Activated T-helper 9 cell treated with anti-CD3 and anti-CD28 coated beads, Interleukin-2, amount 50 U/mL, for 16 hours (primary cell): ENCODE measurements at regions not wholly inside any gene's neighbourhood (a gene's known extent, or its start where the extent isn't known, plus 50 kb on each side); places are given as distances from the start of the nearest gene placed in this dataset.

ENCODE experiments used
- DNase-seq: peaks from one replicate; pipeline ENCODE4 v3.0.0-alpha.2; 2020; ENCODE audit warnings: low read depth

DNA sequence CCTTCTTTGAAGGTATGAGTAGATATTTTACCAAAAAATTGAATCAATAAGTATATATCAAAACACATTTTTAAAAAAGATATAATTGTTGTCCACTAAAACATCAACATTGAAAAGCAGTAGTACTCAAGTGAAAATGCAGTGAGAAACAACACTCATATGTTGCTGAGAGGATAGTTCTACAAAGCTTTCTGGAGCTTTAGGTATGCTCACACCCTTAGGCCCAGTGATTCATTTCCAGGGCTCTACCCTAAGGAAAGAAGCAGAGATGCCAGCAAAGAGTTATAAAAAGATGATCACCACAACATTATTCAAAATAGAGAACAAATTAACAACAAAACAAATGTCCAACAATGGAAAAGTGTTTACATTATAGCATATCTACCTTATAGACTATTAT, 197.3 kb upstream of the CCDC150 start:
- no peak for DNase-seq

DNA sequence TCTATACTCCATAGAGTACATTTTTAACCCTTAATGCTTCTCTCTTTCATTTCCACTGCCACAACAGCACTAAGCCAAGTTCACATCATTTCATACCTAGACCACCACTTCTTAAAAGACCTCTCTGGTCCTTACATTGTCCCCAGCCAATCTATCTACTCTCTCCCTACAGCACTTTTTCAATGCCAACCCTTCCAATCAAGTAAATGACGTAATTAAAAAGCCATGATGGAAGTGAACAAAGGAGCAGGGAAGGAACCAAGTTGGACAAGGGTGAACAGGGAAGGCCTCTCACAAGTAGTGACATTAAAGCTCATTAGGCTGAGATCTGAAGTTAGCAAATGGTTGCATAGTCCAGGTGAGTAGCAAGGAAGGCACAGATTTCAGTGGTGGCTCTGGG, 195.1 kb upstream of the CCDC150 start:
- DNase-seq: no peak

DNA sequence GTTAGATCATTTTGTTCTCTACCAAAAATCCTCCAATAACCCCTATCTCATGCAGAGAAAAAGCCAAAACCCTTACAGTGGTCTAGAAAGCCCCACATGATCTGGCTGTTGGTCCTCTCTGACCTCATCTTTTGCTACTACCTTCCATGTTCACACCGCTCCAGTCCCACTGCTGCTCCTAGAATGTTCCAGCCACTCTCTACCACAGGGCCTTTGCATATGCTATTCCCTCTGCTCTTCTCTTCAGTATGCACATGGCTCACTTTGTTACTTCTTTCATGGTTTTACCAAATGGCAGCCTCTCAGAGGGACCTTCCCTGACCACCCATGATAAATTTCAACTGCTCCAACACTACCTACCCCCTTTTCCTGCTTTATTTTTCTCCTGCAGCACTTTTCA, 193.5 kb upstream of the CCDC150 start:
- DNase-seq: no peak

DNA sequence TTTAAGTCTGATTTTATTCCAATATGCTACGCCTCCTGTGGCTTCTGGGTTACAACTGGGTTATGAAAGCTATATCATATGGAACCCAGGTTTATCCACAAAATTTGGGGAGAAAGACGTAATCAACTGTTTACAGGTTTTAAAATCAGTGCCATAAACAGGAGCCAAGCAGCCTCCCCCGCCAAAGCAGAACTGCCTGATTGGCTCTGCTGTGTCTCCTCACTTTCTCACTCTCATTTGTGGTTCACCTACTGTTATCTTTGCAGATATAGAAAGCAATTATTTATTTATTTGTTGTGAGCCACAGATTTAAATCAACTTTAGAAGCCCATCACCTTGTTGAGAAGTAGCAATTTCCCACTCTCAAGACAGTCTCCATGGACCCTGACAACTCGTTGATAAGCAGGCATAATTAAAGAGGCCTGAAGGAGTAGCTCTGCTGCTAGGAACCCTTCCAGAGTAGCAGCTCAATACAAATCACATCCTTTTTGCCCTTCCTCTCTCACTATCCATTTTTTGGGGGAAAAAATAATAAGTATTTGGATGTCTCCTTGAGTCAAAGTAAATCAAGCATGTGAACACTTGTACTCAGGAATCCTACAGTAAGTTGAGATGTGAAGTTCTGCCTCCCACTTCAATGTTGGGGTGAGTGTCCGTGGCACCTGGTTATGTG, 191.0 kb upstream of the CCDC150 start:
- no peak for DNase-seq

DNA sequence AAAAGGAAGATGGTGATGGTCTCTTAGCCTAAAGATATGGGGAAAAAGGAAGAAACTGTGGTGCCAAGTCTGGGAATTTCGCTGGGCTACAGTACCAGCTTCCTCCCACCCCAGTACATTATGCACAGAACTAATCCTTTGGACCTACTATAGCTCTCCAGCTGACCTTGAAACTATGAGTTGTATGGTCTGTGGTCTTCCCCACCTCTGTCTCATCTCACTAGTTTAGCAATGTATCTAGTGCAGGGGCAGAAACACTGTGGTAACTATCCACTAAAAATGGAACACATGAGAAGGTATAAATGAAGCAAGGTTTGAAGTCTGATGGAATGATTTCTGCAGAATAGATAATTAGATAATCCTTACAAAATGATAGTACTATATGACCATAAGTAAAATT, 190.4 kb upstream of the CCDC150 start:
- DNase-seq: no peak

DNA sequence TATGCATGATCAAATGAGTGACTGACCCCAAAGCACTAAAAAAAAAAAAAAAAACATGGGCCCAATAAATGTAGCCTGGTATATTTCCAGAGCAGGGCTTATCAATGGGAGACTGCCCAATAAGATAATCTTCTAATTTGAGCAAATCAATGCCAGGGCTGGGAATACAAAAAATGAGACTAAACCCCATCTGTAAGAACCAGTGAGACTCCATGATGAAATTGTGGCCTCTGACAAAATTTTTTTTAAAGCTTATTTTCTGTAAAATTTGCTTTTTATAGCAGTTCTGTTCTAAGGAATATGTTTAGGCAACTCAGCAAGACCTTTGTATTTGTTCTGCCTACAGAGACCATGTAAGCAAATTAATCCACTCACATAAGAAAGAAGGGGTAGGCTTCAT, 186.8 kb upstream of the CCDC150 start:
- DNase-seq: no peak

DNA sequence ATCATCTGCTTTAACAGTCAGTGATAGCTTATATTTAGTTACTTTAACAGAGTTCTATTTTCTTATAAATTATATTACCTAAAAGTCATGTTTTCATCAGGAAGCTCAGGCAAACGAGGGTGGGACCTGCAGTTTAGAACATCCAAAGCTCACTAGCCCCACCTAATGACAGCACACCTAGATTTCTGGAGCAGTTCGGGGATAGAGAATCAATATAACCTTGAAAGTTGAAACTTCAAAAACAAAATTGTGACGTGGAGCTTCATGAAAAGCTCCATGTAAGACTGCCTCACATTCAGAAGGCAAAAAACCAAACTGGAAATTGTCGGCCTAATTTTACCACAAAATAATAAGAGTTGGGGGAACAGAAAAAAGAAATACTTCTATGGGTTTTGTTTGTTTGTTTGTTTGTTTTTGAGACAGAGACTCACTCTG, 185.9 kb upstream of the CCDC150 start:
- DNase-seq: no peak

DNA sequence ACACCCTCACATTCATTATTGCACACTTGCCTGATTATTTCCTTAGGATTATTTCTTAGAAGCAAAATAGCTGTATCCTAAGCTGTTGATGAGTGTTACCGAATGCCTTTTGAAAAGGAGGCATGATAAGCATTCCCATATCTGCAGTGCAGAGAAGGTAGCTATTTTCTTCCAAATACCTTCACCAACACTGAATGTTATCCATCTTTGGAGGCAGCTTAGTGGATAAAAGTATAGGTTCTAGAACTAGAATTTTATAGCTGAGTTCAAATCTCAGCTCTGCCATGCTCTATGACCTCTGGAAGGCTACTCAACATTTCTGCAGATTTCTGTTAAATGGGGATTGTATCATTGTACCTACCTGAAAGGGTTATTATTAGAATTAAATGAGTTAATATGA, 185.0 kb upstream of the CCDC150 start:
- no peak for DNase-seq

DNA sequence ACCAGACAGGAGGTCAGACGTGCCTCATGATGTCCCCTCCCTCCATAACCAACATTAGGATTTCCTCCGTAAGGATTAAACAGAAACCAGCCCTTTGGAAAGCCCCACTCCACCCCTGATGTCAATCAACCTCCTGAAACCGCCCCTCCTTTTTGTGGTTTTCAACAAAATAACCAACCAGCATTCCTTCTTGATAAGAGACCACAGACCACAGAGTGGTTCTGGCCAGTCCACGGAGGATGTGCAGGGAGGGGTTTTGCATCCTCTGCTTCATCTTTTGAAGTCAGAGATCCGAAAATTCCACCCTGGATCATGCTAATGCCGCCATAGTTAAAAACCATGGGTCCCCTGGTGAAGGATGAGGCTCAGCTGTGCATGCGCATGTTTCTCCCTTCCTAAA, 180.0 kb upstream of the CCDC150 start:
- no peak for DNase-seq

DNA sequence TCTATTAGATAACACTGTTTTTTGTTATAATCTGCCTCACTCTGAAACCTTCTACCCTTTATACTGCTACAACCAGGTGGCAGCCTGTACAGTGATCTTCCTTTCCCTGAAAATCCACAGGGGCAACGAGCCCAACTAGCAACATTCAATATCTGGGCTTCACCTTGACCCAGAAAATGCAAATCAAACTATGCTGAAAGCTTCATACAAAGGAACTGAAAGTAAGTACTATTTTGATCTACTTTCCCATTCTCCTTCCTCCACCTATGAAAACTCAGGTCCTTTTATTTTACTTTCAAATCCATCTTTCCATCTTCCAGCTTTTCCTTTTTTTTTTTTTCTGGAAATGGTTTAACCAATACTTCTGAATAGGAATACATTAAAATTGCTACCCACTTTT, 175.8 kb upstream of the CCDC150 start:
- no peak for DNase-seq

DNA sequence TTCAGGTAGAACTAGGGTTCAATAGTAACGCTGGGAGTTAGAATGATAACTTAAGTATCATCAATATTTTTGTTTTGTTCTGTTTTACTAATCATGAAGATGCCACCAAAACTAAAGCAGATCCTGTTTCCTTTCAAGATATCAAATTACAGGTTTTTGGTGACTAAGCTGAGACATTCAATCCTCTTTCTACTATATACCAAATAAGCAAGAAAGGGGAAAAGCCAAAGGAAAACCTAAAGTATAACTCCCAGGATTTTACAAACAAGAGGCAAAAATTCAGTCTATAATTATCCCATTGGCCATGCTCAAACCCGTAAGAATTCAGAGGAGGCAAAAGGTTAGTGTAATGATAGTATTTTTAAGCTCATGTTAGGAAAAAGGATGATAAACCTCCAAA, 175.2 kb upstream of the CCDC150 start:
- DNase-seq: no peak

DNA sequence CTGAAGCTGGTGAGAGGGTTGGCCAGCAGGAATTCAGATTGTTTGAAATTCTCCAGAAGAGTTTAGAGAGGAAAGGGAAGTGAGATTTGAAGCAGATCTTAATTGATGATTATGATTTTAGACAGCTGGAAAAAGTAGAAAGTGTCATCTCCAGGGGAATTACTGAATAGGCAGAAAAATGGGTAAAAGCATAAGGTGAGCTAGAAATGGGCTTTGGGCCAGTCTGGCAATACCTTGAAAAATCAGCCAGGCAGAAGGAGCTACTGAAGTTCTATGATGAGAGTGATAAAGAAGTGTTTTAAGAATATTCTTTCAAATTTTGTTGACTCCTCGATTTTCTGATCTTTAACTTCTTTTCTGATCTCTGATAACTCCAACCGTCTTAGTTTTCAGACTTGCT, 172.9 kb upstream of the CCDC150 start:
- DNase-seq: no peak

DNA sequence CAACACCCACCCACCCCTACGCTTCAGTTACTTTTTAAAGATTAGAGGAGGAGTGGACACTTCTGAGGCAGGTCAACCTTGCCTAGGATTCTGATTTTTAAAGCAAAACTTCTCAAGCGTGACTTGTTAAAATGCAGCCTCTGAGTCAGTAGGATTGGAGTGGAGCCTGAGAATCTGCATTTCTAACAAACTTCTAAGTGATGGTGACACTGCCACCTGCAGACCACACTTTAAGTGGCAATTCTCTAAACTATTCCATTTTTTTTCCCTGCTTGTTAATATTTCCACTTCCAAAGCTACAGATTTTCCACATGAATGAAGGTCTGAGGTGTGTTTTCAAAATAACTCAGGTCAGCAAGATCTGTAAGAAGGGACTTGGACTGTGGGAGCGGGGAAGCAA, 171.1 kb upstream of the CCDC150 start:
- no peak for DNase-seq

DNA sequence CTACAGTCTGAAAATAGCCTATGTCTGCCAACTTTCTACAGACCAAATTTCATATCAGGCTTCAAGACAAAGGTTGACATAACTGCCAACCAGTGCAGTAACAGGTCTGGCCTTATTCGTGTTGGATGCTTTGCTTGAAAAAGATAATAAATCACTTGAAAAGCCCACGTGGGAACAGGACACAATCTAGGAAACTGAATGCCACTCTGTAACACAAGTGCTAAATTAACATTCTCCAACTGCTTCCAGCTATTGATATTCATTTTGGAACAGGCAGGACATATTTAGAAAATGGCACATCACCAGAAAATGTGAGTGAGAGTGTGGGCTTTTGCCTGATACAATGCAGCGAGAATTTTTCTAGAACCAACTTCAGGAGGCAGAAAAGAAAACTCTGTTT, 165.9 kb upstream of the CCDC150 start:
- no peak for DNase-seq

DNA sequence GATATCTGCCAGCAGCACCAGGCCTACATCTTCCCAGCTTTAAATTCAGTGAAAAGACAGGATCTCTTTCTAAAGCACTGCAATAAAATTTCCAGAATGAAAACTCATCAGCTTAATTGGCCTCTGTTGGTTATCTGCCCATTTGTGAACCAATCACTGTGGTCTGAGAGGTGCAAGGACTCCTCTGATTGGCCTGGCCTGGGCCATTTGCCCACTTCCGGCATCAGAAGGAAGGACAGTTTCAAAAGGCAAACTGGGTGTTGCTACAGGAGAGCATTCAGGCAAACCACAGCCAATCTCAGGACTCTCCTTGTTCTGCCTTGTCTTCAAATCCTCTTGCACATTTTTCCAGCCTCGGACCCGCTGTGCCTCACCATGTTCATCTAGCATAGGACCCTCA, 163.9 kb upstream of the CCDC150 start:
- DNase-seq: no peak

DNA sequence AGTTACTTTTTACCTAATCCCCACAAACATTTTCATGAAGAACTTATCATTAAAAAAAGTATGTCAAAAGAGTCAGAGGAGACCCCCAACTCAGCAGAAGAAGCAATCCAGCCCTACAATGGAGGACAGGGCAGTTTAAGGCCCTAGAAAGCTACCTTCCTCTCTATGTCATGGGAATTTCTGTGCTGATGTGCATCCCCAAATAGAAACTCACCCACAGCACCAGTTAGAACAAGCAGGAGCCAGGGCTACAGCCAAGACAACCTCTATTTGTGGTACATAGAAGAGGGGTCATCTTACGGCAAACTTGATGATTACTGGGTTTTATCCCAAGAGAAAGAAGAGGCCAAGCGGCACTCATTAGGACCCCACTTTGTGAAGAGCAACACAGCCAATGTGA, 160.9 kb upstream of the CCDC150 start:
- DNase-seq: no peak

DNA sequence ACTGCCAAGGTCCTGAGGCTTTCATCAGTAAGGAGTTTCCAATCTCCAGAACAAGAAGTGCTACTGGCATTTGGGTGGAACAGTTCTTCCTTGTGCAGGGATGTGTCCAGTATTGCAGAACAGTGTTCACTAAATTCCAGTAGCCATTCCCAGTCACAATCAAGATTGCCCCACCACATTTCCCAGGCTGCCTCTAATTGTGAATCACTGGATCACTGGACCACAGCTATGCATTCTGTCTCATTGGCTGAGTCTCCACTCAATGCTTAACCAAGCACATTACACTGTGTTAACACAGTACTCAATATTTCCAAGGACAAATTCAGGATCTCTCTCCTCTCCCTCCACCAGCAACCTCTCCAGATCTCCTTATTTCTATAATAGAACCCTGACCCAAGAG, 160.2 kb upstream of the CCDC150 start:
- no peak for DNase-seq

DNA sequence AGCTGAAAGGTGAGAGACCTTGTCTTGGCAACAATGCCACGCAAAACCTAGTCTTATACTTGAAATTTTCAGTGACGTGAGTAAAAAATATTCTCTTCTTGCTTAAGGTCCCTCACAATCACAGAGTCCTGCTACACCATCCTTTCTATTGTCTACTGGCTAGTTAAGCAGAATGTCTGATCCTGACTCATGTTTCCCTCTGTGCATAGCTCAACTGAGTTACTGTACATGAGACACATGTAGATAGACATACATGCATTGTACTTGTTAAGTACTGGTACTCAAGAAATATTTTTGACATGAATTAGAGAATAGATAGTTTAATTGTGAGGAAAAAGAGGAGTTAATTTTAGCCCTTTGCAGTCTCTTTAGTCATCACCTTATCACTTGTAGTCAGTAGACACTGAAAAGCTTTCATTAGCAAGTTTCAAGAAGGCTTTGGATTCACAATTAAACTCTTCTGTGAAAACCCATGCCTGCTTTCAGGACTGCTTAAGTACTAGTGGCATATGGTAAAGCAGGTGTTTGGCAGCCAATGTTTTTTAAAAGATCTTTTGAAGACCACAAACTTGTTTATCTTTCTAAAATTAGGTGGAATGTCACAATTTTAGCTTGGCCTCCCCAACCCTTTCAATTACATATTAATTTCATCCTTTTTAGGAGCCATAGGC, 158.7 kb upstream of the CCDC150 start:
- DNase-seq: no peak

DNA sequence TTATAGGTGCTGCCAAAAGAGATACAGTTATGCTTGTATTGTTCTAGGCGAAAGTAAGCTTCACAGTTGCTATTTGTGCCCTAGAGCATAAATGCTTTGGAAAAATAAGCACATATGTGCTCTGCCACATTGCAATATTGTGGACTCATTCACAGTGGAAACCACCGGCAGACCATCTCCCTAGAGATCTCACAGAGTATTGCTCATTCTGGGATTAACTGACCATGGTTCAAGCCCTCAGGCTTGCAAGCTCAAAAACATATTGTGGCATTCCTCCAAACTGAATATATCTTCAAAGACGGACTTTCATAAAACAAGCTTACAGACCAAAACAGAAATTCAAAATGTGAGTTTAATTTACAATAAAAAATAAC, 158.2 kb upstream of the CCDC150 start:
- DNase-seq: no peak

DNA sequence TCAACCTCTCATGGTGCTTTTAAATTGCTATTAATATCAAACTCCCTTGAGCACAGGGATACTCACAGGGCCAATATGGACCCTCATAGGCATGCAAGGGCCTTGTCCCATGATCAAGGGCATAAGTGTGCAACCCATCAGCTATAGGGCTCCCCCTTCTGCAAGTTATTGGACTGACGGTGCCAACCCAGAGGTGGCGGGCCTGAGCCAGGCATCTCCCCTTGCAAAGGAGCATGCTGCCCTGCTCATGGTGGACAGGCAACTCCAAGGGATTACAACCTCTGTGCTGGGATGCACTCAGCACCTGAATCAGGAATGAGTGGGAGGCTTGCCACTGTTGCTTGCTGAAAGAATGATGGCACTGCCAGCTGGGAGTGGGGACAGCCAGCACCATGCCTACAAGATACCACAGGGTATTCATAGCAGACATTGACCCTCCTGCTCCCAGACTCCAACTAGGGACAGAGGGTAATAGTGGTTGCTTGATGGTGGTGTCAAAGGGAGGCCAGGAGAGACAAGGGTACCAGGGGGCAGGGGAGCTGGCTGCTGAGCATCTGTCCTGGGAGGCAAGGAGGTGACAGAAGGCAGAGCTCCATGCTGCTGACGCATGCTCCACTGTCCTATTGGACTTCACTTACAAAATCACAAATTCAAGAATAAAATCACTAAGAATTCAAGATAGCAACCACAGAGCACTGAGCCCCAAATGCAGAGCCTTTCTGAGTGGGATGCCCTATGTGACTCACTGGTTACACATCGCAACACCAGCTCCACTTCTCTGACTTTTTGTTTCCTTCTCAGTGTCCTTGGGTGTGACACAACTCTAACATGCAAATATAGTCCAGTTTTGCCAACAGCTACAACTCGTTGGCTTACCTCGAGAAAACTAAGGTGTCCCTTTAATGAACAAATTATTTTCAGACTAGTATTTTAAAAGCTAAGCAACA, 157.1 kb upstream of the CCDC150 start:
- DNase-seq: no peak

DNA sequence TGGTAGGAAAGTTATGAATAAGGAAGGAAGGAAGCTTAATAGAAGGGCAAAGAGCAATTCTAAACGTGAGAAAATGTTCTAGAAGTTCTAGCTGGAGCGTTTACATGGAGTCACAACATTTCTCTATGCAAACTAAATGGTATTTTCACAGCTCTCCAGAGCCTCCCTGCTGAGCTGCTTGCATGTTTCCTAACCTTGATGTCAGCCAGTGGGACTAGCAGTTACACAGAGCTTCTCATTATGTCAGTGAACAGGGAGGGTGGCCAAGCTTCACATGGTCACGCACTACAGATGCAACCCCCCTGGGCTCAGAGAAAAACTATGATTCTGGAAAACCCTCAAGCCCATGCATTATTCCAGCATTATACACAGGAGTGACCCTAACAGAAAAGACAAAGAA, 153.4 kb upstream of the CCDC150 start:
- no peak for DNase-seq

DNA sequence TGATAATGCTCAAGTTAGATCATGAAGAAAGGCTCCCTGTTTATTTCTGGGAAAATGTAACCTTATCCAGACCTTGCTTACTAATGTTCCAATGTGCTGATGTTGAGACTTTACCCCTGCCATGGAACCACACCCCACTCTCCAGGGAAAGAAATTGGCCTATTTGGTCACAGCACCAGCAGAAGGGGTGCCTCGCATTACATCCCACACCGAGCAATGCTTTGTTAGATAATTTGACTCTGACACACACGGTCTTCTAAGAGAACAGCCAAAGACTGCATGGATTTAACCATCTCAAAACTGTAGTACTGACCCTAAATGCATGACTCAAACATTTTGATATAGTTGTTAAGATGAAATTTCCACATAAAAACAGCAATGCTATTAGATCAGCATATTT, 152.1 kb upstream of the CCDC150 start:
- DNase-seq: no peak

DNA sequence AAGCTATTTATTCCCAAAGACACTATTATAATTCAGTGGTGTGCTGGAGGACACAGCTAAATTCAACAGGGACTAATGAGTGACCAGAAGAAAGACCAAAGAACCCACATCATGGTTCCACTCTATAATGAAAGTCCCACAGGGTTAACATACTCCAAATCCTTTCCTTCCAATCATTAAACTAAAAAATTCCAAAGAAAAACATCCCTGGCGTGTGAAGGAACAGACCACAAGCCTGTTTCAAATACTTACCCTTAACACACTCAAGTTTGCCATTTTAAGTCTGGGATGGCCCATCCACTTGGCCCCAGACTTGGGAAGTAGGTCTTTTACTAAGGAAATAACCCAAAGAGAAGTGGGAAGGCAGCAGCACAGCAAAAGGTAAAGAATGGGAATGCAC, 150.1 kb upstream of the CCDC150 start:
- no peak for DNase-seq
